BLaER1 treated with 17β-estradiol and CSF1 and Interleukin-3, amounts not matched to agents 10 nM and 100 nM (cell line): ENCODE measurements at regions not wholly inside any gene's neighbourhood (a gene's known extent, or its start where the extent isn't known, plus 50 kb on each side); places are given as distances from the start of the nearest gene placed in this dataset.

Source experiments
- H3K27ac ChIP-seq, 11 experiments: shearing (Covaris generic); formaldehyde crosslinking; 2 replicates each; pipeline ENCODE4 v1.8.1; 2022
- H3K27me3 ChIP-seq, 11 experiments: shearing (Covaris generic); formaldehyde crosslinking; 2 replicates each; pipeline ENCODE4 v1.8.1; 2022
- H3K36me3 ChIP-seq, 11 experiments: shearing (Covaris generic); formaldehyde crosslinking; 2 replicates each; pipeline ENCODE4 v1.8.1; 2022
- H3K4me1 ChIP-seq, 10 experiments: shearing (Covaris generic); formaldehyde crosslinking; 2 replicates each; pipeline ENCODE4 v1.8.1; 2022
- H3K4me2 ChIP-seq, 11 experiments: shearing (Covaris generic); formaldehyde crosslinking; 2 replicates each; pipeline ENCODE4 v1.8.1; 2022
- H3K4me3 ChIP-seq, 10 experiments: shearing (Covaris generic); formaldehyde crosslinking; 2 replicates each; pipeline ENCODE4 v1.8.1; 2022
- H3K9ac ChIP-seq, 11 experiments: shearing (Covaris generic); formaldehyde crosslinking; 2 replicates each; pipeline ENCODE4 v1.8.1; 2022
- H3K9me3 ChIP-seq, 11 experiments: shearing (Covaris generic); formaldehyde crosslinking; replicated peaks in 1 of 11; 2 replicates each; pipeline ENCODE4 v1.8.1; 2022
- H4K20me1 ChIP-seq, 11 experiments: shearing (Covaris generic); formaldehyde crosslinking; 2 replicates each; pipeline ENCODE4 v1.8.1; 2022
- Cebpa-rat ChIP-seq, 11 experiments: shearing (Covaris generic); IDR thresholded peaks; 2 replicates each; pipeline ENCODE4 v1.8.1; 2022

DNA sequence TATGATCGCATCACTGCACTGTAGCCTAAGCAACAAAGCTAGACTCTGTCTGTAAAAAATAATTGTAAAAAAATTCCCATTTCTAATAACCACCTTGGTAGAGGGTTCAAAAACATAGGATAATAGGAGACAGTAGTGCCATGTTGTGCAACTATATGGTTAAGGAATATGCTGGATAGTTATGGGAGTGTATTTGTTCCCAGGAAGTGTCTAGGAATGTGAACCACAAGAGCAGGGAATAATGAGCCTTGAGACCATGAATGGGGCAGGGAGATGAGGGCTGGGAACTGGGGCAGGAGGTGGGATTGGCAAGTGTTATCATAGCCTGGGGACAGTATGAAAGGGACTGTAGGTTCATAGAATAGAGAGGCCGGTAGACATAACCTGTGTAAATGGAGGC is 50.4 kb downstream of the RUSC2 start:
- Histone ChIP-seq H3K27ac (no peak overlapping the region), H3K4me1 (peaks cover 0 to 16% (median 13%) of the 10 kb centered on the region in 10 experiments; a peak in 18 of 20 replicates), H3K9me3 (peaks cover 0 to 12% (median 0%) of the 10 kb centered on the region in 11 experiments; a peak in 3 of 22 replicates), H3K36me3 (peaks cover 0 to 19% (median 0%) of the 10 kb centered on the region in 11 experiments; a peak in 6 of 22 replicates), H3K9ac (no peak overlapping the region), H4K20me1 (peaks cover 0 to 26% (median 0%) of the 10 kb centered on the region in 11 experiments; a peak in 6 of 22 replicates), H3K4me2 (no peak overlapping the region), H3K27me3 (no peaks in the 10 kb centered on the region), H3K4me3 (no peak overlapping the region)
- no peak for TF ChIP-seq Cebpa-rat (IDR thresholded peaks at IDR 0.05)

DNA sequence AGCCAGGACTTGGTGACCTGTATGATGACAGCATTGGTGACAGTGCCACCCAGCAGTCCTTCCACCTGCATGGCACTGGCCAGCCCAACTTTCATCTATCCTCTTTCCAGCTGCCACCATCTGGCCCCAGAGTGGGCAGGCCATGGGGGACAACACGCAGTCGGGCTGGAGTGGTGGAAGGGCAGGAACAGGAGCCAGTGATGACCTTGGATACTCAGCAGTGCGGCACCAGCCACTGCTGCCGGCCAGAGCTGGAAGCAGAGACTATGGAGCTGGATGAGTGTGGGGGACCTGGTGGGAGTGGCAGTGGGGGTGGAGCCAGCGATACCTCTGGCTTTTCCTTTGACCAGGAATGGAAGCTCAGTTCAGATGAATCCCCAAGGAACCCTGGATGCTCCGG is 56.9 kb downstream of the RUSC2 start:
- H3K4me3 ChIP-seq: no peak overlapping the region
- H3K9ac ChIP-seq: no peak overlapping the region
- no peaks in the 10 kb centered on the region for H3K27me3 ChIP-seq
- no peaks in the 10 kb centered on the region for H3K9me3 ChIP-seq
- peaks cover 0 to 25% (median 0%) of the 10 kb centered on the region in 11 experiments; a peak in 7 of 22 replicates for H4K20me1 ChIP-seq
- peaks cover 11 to 41% (median 29%) of the 10 kb centered on the region in 11 experiments; a peak in 21 of 22 replicates for H3K36me3 ChIP-seq
- H3K4me2 ChIP-seq: no peak overlapping the region
- TF ChIP-seq Cebpa-rat (IDR thresholded peaks at IDR 0.05): no peak
- H3K27ac ChIP-seq: no peak overlapping the region
- no peaks in the 10 kb centered on the region for H3K4me1 ChIP-seq

DNA sequence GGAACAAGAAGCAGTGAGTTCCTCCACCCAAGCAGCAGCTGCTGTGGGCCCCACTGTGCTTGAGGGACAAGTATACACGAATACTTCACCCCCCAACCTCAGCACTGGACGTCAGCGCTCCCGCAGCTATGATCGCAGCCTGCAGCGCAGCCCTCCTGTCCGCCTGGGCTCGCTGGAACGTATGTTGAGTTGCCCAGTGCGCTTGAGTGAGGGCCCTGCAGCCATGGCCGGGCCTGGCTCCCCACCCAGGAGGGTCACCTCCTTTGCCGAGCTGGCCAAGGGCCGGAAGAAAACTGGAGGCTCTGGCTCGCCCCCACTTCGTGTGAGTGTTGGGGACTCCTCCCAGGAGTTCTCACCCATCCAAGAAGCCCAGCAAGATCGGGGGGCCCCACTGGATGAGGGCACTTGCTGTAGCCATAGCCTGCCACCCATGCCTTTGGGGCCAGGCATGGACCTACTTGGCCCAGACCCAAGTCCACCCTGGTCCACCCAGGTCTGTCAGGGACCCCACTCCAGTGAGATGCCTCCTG is 57.1 kb upstream of the TESK1 start:
- Histone ChIP-seq H3K36me3 (peaks cover 11 to 41% (median 29%) of the 10 kb centered on the region in 11 experiments; a peak in 21 of 22 replicates), H4K20me1 (peaks cover 0 to 31% (median 5%) of the 10 kb centered on the region in 11 experiments; a peak in 8 of 22 replicates), H3K27me3 (no peaks in the 10 kb centered on the region), H3K27ac (no peak overlapping the region), H3K9ac (no peak overlapping the region), H3K4me2 (no peak overlapping the region), H3K9me3 (no peaks in the 10 kb centered on the region), H3K4me1 (no peaks in the 10 kb centered on the region), H3K4me3 (no peak overlapping the region)
- no peak for TF ChIP-seq Cebpa-rat (IDR thresholded peaks at IDR 0.05)

DNA sequence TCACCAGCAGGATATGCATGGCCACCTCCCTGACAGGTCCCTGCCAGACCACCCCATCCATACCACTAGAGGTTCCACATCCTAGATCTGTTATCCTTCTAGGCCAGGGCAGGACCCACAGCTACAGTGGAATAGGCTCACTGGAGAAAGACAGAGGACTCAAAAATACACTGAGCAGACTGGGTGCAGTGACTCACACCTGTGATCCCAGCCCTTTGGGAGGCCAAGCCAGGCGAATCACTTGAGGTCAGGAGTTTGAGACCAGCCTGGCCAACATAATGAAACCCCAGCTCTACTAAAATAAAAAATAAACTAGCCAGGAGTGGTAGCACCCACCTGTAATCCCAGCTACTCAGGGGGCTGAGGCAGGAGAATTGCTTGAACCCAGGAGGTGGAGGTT is 56.5 kb upstream of the TESK1 start:
- TF ChIP-seq Cebpa-rat (IDR thresholded peaks at IDR 0.05): no peak
- H3K9me3 ChIP-seq: no peaks in the 10 kb centered on the region
- H3K27ac ChIP-seq: no peak overlapping the region
- H3K4me3 ChIP-seq: no peak overlapping the region
- no peaks in the 10 kb centered on the region for H3K27me3 ChIP-seq
- no peak overlapping the region for H3K4me2 ChIP-seq
- H3K36me3 ChIP-seq: peaks cover 11 to 41% (median 29%) of the 10 kb centered on the region in 11 experiments; a peak in 21 of 22 replicates
- H3K9ac ChIP-seq: no peak overlapping the region
- peaks cover 0 to 36% (median 8%) of the 10 kb centered on the region in 11 experiments; a peak in 9 of 22 replicates for H4K20me1 ChIP-seq
- peaks cover 0 to 6% (median 3%) of the 10 kb centered on the region in 10 experiments; a peak in 8 of 20 replicates for H3K4me1 ChIP-seq

DNA sequence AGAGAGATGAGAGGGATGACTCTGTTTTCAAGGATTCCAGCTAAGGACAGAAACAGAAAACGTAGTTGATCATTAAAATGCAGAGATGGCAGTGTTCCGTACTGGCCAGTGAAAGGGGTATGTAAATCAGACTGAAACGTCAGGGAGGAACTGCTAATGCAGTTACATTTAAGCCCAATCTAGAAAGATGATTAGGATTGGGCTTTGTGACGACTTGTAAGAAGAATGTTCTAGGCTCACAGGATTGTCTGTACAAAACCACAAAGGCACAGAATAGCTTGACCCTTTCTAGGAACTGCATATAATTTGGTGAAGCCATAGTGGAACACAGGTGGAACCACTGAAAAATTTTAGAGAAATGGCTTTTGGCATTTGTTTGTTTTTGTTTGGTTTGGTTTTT is 55.6 kb upstream of the TESK1 start:
- no peak overlapping the region for H3K27ac ChIP-seq

DNA sequence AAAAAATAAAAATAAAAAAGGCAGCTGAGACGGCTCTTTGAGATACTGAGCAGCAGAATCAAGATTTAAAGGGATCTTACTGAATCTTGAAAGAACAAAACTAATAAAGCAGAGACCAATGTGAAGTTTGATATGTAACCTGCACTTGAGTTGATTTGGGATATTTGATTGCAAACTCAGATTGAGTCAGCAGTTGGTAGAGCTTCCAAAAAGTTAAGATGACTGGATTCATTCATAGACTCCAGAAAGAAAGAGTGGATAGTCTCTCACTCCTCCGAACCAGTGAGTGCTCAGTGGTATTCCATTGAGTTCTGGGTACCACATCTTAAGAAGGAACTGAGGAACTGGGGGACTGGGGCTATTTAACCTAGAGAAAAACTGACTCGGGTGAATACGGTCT is 52.7 kb upstream of the TESK1 start:
- H3K9ac ChIP-seq: no peak overlapping the region
- H3K36me3 ChIP-seq: peaks cover 23 to 48% (median 37%) of the 10 kb centered on the region in 11 experiments
- no peak overlapping the region for H3K4me2 ChIP-seq
- no peak for TF ChIP-seq Cebpa-rat (IDR thresholded peaks at IDR 0.05)
- H3K27ac ChIP-seq: no peak overlapping the region
- peaks cover 0 to 12% (median 7%) of the 10 kb centered on the region in 10 experiments; a peak in 9 of 20 replicates for H3K4me1 ChIP-seq
- H3K27me3 ChIP-seq: no peaks in the 10 kb centered on the region
- no peak overlapping the region for H3K4me3 ChIP-seq
- peaks cover 0 to 21% (median 5%) of the 10 kb centered on the region in 11 experiments; a peak in 7 of 22 replicates for H4K20me1 ChIP-seq
- no peaks in the 10 kb centered on the region for H3K9me3 ChIP-seq

More for the DNA sequence above, 55.6 kb upstream of the TESK1 start:
- H3K27me3 ChIP-seq: no peaks in the 10 kb centered on the region
- no peak overlapping the region for H3K4me2 ChIP-seq
- no peak for TF ChIP-seq Cebpa-rat (IDR thresholded peaks at IDR 0.05)
- peaks cover 11 to 41% (median 29%) of the 10 kb centered on the region in 11 experiments; a peak in 21 of 22 replicates for H3K36me3 ChIP-seq
- H4K20me1 ChIP-seq: peaks cover 0 to 37% (median 8%) of the 10 kb centered on the region in 11 experiments; a peak in 9 of 22 replicates
- peaks cover 0 to 8% (median 6%) of the 10 kb centered on the region in 10 experiments; a peak in 8 of 20 replicates for H3K4me1 ChIP-seq
- no peak overlapping the region for H3K9ac ChIP-seq
- no peak overlapping the region for H3K4me3 ChIP-seq
- H3K9me3 ChIP-seq: no peaks in the 10 kb centered on the region

DNA sequence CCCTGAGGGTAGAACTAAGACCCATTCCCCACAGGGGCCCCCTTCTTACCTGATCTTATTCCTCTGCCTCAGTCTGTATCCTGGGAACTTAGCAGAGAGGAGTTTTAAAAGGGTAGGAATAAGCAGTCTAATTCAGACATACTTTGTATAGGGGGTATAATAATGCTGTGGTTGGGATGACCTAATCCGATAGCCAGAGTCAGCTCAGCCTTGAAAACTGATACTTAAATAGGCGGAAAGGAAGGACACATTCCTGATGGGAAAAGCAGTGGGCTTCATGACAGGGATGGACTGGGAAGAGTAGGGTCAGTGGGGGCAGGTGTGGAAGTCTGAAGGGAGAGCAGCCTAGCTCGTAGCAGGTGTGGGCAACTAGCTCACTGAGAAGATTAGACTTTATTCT is 52.2 kb upstream of the TESK1 start:
- no peak overlapping the region for H3K27ac ChIP-seq
- H4K20me1 ChIP-seq: peaks cover 0 to 19% (median 5%) of the 10 kb centered on the region in 11 experiments; a peak in 7 of 22 replicates
- no peak overlapping the region for H3K4me3 ChIP-seq
- H3K9me3 ChIP-seq: no peaks in the 10 kb centered on the region
- TF ChIP-seq Cebpa-rat (IDR thresholded peaks at IDR 0.05): no peak
- H3K36me3 ChIP-seq: peaks cover 19 to 48% (median 35%) of the 10 kb centered on the region in 11 experiments; a peak in 20 of 22 replicates
- H3K27me3 ChIP-seq: no peaks in the 10 kb centered on the region
- H3K9ac ChIP-seq: no peak overlapping the region; a peak in 1 of 22 replicates
- H3K4me2 ChIP-seq: no peak overlapping the region
- peaks cover 0 to 12% (median 7%) of the 10 kb centered on the region in 10 experiments; a peak in 9 of 20 replicates for H3K4me1 ChIP-seq

DNA sequence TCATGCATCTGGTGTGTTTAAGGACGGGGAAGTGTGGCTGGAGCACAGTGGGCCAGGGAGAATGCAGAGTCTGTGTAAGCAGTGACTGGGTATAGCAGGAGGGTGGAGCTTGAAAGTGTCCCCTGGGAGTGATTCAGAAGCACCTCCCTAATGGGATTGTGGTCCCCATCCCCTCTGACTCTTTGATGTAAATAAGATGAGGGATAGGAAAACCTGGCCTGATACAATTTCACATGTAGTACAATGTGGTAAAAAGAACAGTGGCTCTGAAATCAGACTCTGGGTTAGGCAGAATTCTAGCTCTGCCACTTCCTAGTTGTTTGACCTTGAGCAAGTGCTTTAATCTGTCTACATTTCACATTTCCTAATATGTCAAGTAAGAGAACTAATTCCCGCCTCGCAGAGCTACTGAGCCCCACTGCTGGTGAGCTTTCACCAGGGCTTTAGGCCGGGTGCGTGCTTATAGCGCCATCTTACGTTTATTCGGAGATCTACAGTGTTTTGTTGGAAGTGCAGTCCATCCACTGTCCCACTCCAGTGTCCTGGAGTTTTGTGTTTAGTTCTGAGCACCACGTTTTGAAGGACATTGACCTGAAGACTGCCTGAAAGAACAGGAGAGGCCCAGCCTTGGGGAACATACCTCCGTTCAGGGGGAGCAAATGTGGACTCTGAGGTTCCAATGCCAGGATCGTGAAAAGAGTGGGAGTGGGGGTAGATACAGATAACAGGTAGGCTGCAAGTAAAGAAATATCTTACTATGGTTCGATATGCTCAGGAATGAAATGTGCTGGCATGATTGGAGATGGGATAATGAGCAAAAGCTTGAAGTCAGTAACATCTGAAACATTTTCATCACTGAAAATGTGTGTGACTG is 51.2 kb upstream of the TESK1 start:
- Histone ChIP-seq H3K4me2 (0 out of 22 replicates have a peak overlapping the region, but pooled peaks of 2 of the 11 experiments have one; percentile 8), H3K4me3 (no peak overlapping the region)
- TF ChIP-seq Cebpa-rat (IDR thresholded peaks at IDR 0.05): no peak

More for the DNA sequence above, 51.2 kb upstream of the TESK1 start:
- H3K27me3 ChIP-seq: no peaks in the 10 kb centered on the region
- peak overlapping the region in 2 of 11 experiments; percentile 26 to 34; a peak in 2 of 22 replicates for H3K27ac ChIP-seq
- H3K9ac ChIP-seq: peak overlapping the region in 2 of 11 experiments; percentile 3 to 20; a peak in 1 of 22 replicates
- H3K9me3 ChIP-seq: no peaks in the 10 kb centered on the region
- H3K4me1 ChIP-seq: peaks cover 0 to 14% (median 9%) of the 10 kb centered on the region in 10 experiments; a peak in 12 of 20 replicates
- peaks cover 0 to 18% (median 5%) of the 10 kb centered on the region in 11 experiments; a peak in 7 of 22 replicates for H4K20me1 ChIP-seq
- H3K36me3 ChIP-seq: peaks cover 20 to 48% (median 35%) of the 10 kb centered on the region in 11 experiments; a peak in 20 of 22 replicates
